ENCODE measurements at regions not wholly inside any gene's neighbourhood (a gene's known extent, or its start where the extent isn't known, plus 50 kb on each side); places are given as distances from the start of the nearest gene placed in this dataset.

- TF ChIP-seq CTCF (IDR thresholded peaks at IDR 0.05) (no peak), EZH2 (IDR thresholded peaks at IDR 0.05; ENCODE audit: borderline replicate concordance, insufficient read depth, low read depth, low read length, poor library complexity, severe bottlenecking) (no peak)
Observed at GRCh38 chr13:50485979-50486935, 357.2 kb downstream of the DLEU7 start.
